ENCODE measurements at regions not wholly inside any gene's neighbourhood (a gene's known extent, or its start where the extent isn't known, plus 50 kb on each side); places are given as distances from the start of the nearest gene placed in this dataset.
"Not testable (repeated sequence)": the region's sequence is repeated elsewhere in the genome, so short reads cannot be mapped to it uniquely, and the experiment has no call there.

DNA sequence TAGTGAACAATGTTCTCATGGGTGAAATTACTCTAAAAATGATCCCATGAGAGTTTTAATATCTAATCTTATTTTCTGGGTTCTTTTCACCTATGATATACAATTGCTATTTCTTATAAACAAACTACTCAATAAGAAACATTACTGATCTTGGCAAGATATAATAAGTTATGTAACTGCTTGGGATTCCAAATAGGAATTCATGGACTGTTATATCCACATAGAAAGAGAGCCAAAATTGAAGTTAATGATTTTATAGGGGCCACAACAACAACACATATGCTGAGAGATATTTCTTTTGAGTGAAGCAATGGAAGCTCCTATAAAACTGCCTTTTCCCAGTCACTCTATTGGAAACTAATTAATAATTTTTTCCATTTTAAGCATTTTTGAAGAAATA, 90.4 kb upstream of the TLL1 start:
- no peak for DNase-seq

DNA sequence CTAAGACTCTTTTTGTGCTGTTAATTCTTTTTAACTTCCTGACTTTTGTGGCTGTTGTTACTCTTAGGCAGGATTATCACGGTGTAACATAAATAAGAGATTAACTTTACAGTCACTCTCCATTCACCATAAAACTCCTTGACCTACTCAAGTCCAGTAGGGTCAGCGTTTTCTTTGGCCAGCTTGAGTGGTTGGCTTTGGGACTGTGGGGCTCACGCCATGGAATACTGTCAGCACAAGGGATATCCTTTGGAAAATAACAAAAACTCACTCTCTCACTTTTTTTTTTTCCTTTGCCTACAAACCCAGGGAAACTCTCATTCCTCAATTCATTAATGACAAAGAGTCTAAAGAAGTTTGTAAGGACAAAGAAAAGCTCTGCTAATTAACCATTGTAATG, 89.4 kb upstream of the TLL1 start:
- no peak for DNase-seq

- DNase-seq = no peak
These were observed 88.4 kb upstream of the TLL1 start for GRCh38 chr4:165784672-165785071.

- DNase-seq = no peak
These were observed 87.7 kb upstream of the TLL1 start for GRCh38 chr4:165785337-165785736.

- no peak for DNase-seq
These were observed 85.3 kb upstream of the TLL1 start for GRCh38 chr4:165787516-165788274.

GRCh38 chr4:165788686-165789463, 84.2 kb upstream of the TLL1 start:
- no peak for DNase-seq

- DNase-seq = no peak
These were observed 79.8 kb upstream of the TLL1 start for GRCh38 chr4:165793236-165793635.

GRCh38 chr4:165794834-165795233, 78.2 kb upstream of the TLL1 start:
- DNase-seq = no peak

DNA sequence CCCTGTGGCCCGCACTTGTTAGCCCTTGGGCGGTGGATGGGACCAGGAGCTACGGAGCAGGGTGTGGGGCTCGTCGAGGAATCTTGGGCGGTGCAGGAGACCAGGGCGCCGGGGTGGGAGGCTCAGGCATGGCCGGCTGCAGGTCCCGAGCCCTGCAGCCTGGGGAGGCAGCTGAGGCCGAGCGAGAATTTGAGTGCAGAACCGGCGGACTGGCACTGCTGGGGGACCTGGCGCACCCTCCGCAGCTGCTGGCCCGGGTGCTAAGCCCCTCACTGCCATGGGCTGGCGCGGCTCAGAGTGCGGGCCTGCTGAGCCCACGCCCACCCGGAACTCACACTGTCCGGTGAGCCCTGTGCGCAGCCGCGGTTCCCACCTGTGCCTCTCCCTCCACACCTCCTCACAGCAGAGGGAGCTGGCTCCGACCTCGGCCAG, 73.6 kb upstream of the TLL1 start:
- no peak for DNase-seq

DNA sequence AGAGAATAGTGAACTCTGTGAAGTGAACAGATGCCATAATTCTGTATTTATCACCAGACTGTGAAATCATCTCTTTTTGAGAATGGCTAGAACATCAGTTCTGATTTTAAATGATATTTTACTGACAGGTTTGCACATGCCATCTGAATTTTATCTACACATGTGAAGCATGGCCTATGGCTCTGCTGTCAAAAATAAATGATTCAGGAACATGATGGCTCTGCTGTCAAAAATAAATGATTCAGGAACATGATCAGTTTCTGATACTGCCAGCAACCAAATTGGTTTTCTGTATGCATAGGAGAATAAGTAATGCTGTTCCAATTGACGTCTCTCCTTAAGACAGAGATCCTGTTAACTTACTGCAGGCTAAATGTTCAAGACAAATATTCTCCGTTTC, 70.6 kb upstream of the TLL1 start:
- DNase-seq = no peak

DNA sequence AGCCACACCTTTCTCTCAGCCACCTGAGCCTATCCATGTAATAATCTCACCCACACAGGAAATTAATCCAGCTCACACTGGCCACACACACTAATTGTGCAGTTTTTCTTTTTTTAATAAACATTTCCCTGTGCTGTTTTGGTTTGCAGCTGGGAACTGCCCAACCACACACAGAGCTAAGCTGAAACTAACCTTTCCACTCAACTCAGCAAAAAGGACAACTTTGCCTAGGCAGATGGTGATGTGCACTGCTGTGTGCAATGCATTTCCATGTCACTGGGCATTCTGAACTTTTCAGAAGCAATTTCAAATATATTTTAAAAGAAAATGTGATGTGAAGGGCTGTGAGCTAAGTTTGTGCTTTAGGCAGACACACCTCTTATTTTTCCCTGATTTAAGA, 70.0 kb upstream of the TLL1 start:
- no peak for DNase-seq

DNA sequence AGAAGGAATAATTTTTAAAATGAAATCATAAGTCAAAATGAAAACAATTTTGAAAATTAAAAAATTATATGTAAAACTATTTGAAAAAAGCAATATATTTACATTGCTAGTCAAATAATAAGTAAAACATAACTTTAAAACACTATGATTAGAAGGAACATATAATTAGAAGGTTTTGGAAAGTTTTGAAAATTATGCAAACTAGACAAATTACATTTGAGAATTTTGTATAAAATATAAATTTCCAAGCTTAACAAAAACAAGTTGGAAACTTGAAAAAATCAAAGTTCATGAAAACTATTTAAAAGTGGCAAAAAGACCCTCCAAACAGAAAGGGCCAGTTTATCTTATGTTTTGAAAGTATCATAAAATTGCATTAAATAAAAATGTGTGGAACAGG, 67.6 kb upstream of the TLL1 start:
- DNase-seq = no peak

DNA sequence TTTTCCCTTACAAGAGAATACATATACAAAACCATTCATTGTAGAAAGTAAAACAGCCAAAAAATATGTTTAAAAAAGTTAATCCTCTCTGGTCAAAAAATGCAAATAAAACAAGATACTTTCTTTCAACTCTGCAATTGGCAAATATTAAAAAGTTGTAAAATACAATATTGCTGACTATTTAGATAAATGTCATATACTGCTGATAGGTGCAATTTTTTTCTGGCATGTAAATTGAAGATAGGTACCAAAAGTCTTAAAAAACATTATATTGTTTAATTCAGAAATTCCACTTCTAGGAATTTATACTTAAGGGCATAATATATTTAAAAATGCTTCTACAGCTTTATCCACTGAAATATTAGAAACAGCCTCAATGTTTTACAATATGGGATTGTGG, 66.4 kb upstream of the TLL1 start:
- DNase-seq = no peak

DNA sequence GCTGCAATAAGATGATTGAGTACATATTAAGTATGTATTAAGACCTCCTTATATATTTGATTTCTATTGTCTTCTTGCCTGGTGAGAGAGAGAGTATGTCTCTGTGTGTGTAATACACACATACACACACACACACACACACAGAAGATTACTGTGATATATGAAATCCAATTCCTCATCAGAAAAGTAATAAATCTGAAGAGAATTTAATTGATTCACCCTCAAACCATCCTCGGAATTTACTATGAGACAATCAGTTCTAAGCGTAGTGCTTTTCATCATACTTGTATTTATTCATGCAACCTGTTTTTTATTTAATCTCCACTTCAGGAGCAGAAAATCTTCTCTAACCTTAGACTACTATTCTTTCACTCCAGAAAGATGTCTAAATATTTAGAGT, 62.3 kb upstream of the TLL1 start:
- DNase-seq = no peak

GRCh38 chr4:165813606-165814005, 59.4 kb upstream of the TLL1 start:
- DNase-seq = no peak

- no peak for DNase-seq
These were observed 58.6 kb upstream of the TLL1 start for GRCh38 chr4:165814256-165815020.

GRCh38 chr4:165819126-165819525, 53.9 kb upstream of the TLL1 start:
- DNase-seq = not testable (repeated sequence)
